ENCODE measurements at regions not wholly inside any gene's neighbourhood (a gene's known extent, or its start where the extent isn't known, plus 50 kb on each side); places are given as distances from the start of the nearest gene placed in this dataset.
"Not testable (repeated sequence)": the region's sequence is repeated elsewhere in the genome, so short reads cannot be mapped to it uniquely, and the experiment has no call there.

GRCh38 chr4:75422998-75423397 is 91.2 kb downstream of the RCHY1 start:
- no peaks in the 10 kb centered on the region for H3K36me3 ChIP-seq (ENCODE audit: insufficient read depth, low read length)
- no peaks in the 10 kb centered on the region for H3K9me3 ChIP-seq (ENCODE audit: low read length)
- H3K4me3 ChIP-seq (ENCODE audit: low read length), result no peak overlapping the region
- no peaks in the 10 kb centered on the region for H3K27me3 ChIP-seq (ENCODE audit: insufficient read depth, low read length)
- no peak overlapping the region for H2AFZ ChIP-seq (ENCODE audit: low read depth, low read length)
- H3K4me1 ChIP-seq (ENCODE audit: insufficient read depth, low read length), result no peaks in the 10 kb centered on the region

- no peaks in the 10 kb centered on the region for H3K36me3 ChIP-seq (ENCODE audit: insufficient read depth, low read length)
- no peaks in the 10 kb centered on the region for H3K4me1 ChIP-seq (ENCODE audit: insufficient read depth, low read length)
- H3K9me3 ChIP-seq (ENCODE audit: low read length), result no peaks in the 10 kb centered on the region
- H3K4me3 ChIP-seq (ENCODE audit: low read length), result no peak overlapping the region
- H3K27me3 ChIP-seq (ENCODE audit: insufficient read depth, low read length), result no peaks in the 10 kb centered on the region
- no peak overlapping the region for H2AFZ ChIP-seq (ENCODE audit: low read depth, low read length)
Observed at GRCh38 chr4:75412746-75413145, 101.5 kb downstream of the RCHY1 start.

- no peak overlapping the region for H2AFZ ChIP-seq (ENCODE audit: low read depth, low read length)
- no peaks in the 10 kb centered on the region for H3K27me3 ChIP-seq (ENCODE audit: insufficient read depth, low read length)
- H3K4me3 ChIP-seq (ENCODE audit: low read length), result no peak overlapping the region
- no peaks in the 10 kb centered on the region for H3K9me3 ChIP-seq (ENCODE audit: low read length)
- H3K36me3 ChIP-seq (ENCODE audit: insufficient read depth, low read length), result no peaks in the 10 kb centered on the region
- H3K4me1 ChIP-seq (ENCODE audit: insufficient read depth, low read length), result no peaks in the 10 kb centered on the region
Observed at GRCh38 chr4:75398501-75398900, 115.7 kb downstream of the RCHY1 start.

DNA sequence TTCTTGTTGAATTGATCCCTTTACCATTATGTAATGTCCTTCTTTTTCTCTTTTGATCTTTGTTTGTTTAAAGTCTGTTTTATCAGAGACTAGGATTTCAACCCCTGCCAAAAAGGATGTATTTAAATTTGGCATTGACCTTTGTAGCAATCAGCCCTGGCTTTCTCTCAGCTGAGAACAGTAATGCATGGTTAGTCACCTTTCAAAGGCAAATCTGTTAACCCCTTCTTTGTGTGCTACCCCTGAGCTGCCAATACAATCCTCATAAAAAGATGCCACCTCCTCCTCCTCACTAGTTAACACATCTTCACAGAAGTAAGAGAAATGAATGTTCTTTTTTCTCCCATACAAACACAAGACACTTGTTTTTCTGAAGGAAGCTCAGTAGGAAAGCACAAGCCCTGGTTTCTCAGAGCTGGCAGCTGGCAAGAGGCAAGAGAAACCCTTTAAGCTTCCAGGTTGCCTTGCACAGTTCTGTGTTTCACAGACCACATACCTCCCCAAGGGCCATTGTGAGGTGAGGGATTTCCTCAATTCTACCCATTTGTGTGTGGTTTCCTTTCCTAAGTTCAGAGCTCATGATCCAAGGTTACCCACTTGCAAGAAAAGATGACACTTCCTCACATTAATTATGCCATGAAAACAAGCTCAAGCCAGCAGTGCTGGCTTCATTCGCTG is 122.6 kb downstream of the RCHY1 start:
- Histone ChIP-seq H3K9me3 (ENCODE audit: low read length) (no peaks in the 10 kb centered on the region), H3K4me1 (ENCODE audit: insufficient read depth, low read length) (no peaks in the 10 kb centered on the region), H3K4me3 (ENCODE audit: low read length) (no peak overlapping the region), H3K36me3 (ENCODE audit: insufficient read depth, low read length) (no peaks in the 10 kb centered on the region), H3K27me3 (ENCODE audit: insufficient read depth, low read length) (no peaks in the 10 kb centered on the region), H2AFZ (ENCODE audit: low read depth, low read length) (no peak overlapping the region)

- H2AFZ ChIP-seq (ENCODE audit: low read depth, low read length); H3K4me1 ChIP-seq (ENCODE audit: insufficient read depth, low read length); H3K9me3 ChIP-seq (ENCODE audit: low read length); H3K27me3 ChIP-seq (ENCODE audit: insufficient read depth, low read length); H3K36me3 ChIP-seq (ENCODE audit: insufficient read depth, low read length); H3K4me3 ChIP-seq (ENCODE audit: low read length): not testable (repeated sequence)
Observed at GRCh38 chr4:75386426-75386825, 127.8 kb downstream of the RCHY1 start.

GRCh38 chr4:75385106-75385505 is 129.1 kb downstream of the RCHY1 start:
- Histone ChIP-seq H3K9me3 (ENCODE audit: low read length) (no peaks in the 10 kb centered on the region), H2AFZ (ENCODE audit: low read depth, low read length) (no peak overlapping the region), H3K4me1 (ENCODE audit: insufficient read depth, low read length) (no peaks in the 10 kb centered on the region), H3K27me3 (ENCODE audit: insufficient read depth, low read length) (no peaks in the 10 kb centered on the region), H3K36me3 (ENCODE audit: insufficient read depth, low read length) (no peaks in the 10 kb centered on the region), H3K4me3 (ENCODE audit: low read length) (no peak overlapping the region)

- Histone ChIP-seq H3K4me3 (ENCODE audit: low read length) (no peak overlapping the region), H3K4me1 (ENCODE audit: insufficient read depth, low read length) (peaks cover 5% of the 10 kb centered on the region), H2AFZ (ENCODE audit: low read depth, low read length) (no peak overlapping the region), H3K36me3 (ENCODE audit: insufficient read depth, low read length) (no peaks in the 10 kb centered on the region), H3K27me3 (ENCODE audit: insufficient read depth, low read length) (no peaks in the 10 kb centered on the region), H3K9me3 (ENCODE audit: low read length) (no peaks in the 10 kb centered on the region)
Observed at GRCh38 chr4:75376543-75376942, 137.7 kb downstream of the RCHY1 start.

GRCh38 chr4:75371915-75372314 is 142.3 kb downstream of the RCHY1 start:
- H2AFZ ChIP-seq (ENCODE audit: low read depth, low read length), result no peak overlapping the region
- no peaks in the 10 kb centered on the region for H3K4me1 ChIP-seq (ENCODE audit: insufficient read depth, low read length)
- H3K36me3 ChIP-seq (ENCODE audit: insufficient read depth, low read length), result no peaks in the 10 kb centered on the region
- no peaks in the 10 kb centered on the region for H3K27me3 ChIP-seq (ENCODE audit: insufficient read depth, low read length)
- no peak overlapping the region for H3K4me3 ChIP-seq (ENCODE audit: low read length)
- no peaks in the 10 kb centered on the region for H3K9me3 ChIP-seq (ENCODE audit: low read length)

DNA sequence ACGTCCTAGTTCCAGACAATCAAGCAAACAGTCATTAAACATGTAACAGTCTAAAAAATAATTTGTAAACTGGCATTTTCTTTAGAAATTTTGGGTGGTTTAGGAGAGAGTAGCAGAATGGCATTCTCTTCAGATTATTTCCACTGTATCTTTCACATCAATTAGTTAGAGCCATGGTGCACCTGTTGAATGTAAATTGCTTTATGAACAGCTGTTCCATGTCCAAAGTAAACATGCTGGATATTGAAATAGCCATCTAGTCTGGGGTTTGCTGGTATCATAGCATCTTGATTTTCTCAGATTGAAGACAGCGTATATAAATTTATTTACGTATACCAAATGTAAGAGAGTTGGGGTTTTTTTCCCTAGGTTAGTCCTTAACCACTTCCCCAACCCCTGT is 143.6 kb downstream of the RCHY1 start:
- H3K27me3 ChIP-seq (ENCODE audit: insufficient read depth, low read length), result no peaks in the 10 kb centered on the region
- no peak overlapping the region for H2AFZ ChIP-seq (ENCODE audit: low read depth, low read length)

DNA sequence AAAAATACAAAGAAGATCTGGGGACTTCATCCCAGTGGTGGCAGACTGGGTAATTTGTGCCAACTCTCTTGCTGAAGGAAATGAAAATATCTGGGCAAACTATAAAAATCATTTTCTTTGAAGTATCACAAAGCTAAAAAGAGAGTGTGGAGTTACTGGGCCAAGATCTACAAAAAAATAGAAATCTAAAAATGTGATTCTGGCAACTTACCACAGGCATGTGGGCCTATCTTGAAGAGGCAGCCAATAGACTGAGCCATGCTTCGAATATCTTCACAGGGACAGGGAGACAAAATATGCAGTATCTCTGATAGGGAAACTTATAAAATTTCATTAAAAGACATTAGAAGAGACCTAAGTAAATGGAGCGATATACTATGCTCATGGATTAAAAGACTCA is 168.8 kb downstream of the RCHY1 start:
- Histone ChIP-seq H3K4me1 (ENCODE audit: insufficient read depth, low read length) (no peaks in the 10 kb centered on the region), H3K9me3 (ENCODE audit: low read length) (no peaks in the 10 kb centered on the region), H3K36me3 (ENCODE audit: insufficient read depth, low read length) (no peaks in the 10 kb centered on the region), H3K27me3 (ENCODE audit: insufficient read depth, low read length) (no peaks in the 10 kb centered on the region), H2AFZ (ENCODE audit: low read depth, low read length) (no peak overlapping the region), H3K4me3 (ENCODE audit: low read length) (no peak overlapping the region)

More for the DNA sequence above, 143.6 kb downstream of the RCHY1 start:
- Histone ChIP-seq H3K4me1 (ENCODE audit: insufficient read depth, low read length) (no peaks in the 10 kb centered on the region), H3K36me3 (ENCODE audit: insufficient read depth, low read length) (no peaks in the 10 kb centered on the region), H3K4me3 (ENCODE audit: low read length) (no peak overlapping the region), H3K9me3 (ENCODE audit: low read length) (no peaks in the 10 kb centered on the region)

DNA sequence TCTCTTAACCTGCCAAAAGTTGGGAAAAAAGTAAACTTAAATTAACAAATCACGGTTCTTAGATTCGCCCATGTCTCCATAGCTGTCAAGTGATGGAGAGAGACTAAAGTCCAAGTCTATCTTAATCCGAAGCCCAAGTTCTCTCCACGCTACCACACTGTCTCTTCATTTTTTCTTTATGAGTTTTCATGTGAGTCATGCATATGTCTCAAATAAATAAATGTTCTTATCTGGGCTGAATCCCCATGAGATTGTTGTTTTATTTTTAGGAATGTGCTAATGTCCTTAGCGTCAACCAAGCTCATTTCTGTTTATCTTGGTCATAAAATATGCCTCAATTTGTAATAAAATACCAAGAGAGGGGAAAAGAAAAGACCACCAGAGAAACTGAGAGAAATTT is 169.3 kb downstream of the RCHY1 start:
- Histone ChIP-seq H3K36me3 (ENCODE audit: insufficient read depth, low read length) (no peaks in the 10 kb centered on the region), H3K9me3 (ENCODE audit: low read length) (no peaks in the 10 kb centered on the region), H2AFZ (ENCODE audit: low read depth, low read length) (no peak overlapping the region), H3K4me1 (ENCODE audit: insufficient read depth, low read length) (no peaks in the 10 kb centered on the region), H3K4me3 (ENCODE audit: low read length) (no peak overlapping the region), H3K27me3 (ENCODE audit: insufficient read depth, low read length) (no peaks in the 10 kb centered on the region)

- no peak overlapping the region for H3K4me3 ChIP-seq (ENCODE audit: low read length)
- no peak overlapping the region for H2AFZ ChIP-seq (ENCODE audit: low read depth, low read length)
- H3K36me3 ChIP-seq (ENCODE audit: insufficient read depth, low read length), result no peaks in the 10 kb centered on the region
- H3K9me3 ChIP-seq (ENCODE audit: low read length), result no peaks in the 10 kb centered on the region
- H3K27me3 ChIP-seq (ENCODE audit: insufficient read depth, low read length), result no peaks in the 10 kb centered on the region
- no peaks in the 10 kb centered on the region for H3K4me1 ChIP-seq (ENCODE audit: insufficient read depth, low read length)
Observed at GRCh38 chr4:75343333-75343732, 170.9 kb downstream of the RCHY1 start.

DNA sequence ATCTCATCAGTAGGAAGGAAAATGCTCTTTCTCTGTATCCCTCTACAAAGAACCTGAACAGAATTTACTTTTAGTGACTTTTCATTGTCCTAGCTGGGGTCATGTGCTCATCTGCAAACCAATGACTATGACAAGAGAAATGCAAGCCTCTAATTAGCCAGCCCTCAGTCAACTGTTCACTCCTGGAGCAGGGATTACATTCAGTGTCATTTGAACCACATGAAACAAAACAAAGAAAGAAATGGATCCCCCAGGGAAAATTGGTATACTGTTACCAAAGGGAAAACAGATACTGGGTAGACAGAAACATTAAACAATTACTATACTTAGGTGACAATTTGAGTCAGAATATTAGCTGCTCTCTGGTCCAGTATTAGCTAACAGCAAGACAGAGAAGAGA is 173.6 kb downstream of the RCHY1 start:
- Histone ChIP-seq H3K27me3 (ENCODE audit: insufficient read depth, low read length) (no peaks in the 10 kb centered on the region), H3K9me3 (ENCODE audit: low read length) (no peaks in the 10 kb centered on the region), H3K4me3 (ENCODE audit: low read length) (no peak overlapping the region), H3K4me1 (ENCODE audit: insufficient read depth, low read length) (no peaks in the 10 kb centered on the region), H2AFZ (ENCODE audit: low read depth, low read length) (no peak overlapping the region), H3K36me3 (ENCODE audit: insufficient read depth, low read length) (no peaks in the 10 kb centered on the region)

- H2AFZ ChIP-seq (ENCODE audit: low read depth, low read length), result no peak overlapping the region
- no peaks in the 10 kb centered on the region for H3K36me3 ChIP-seq (ENCODE audit: insufficient read depth, low read length)
- H3K9me3 ChIP-seq (ENCODE audit: low read length), result no peaks in the 10 kb centered on the region
- H3K27me3 ChIP-seq (ENCODE audit: insufficient read depth, low read length), result no peaks in the 10 kb centered on the region
- H3K4me3 ChIP-seq (ENCODE audit: low read length), result no peak overlapping the region
- H3K4me1 ChIP-seq (ENCODE audit: insufficient read depth, low read length), result no peaks in the 10 kb centered on the region
Observed at GRCh38 chr4:75338352-75338880, 175.8 kb downstream of the RCHY1 start.

All from neuron (in vitro differentiated cells).